T-helper 17 cell (primary cell): ENCODE measurements at regions not wholly inside any gene's neighbourhood (a gene's known extent, or its start where the extent isn't known, plus 50 kb on each side); places are given as distances from the start of the nearest gene placed in this dataset.

Source experiments
- ATAC-seq: fragments of 150-1000 bp; cut with Tn5 transposase; 2 replicates; pipeline ENCODE4 v1.10.0; 2021; ENCODE audit warnings: mild to moderate bottlenecking, moderate library complexity
- DNase-seq, 3 donors: peaks; one replicate each; pipeline versions ENCODE4 v3.0.0 to v3.0.0-alpha.2; 2020 to 2021
- H3K9me3 ChIP-seq: one replicate; pipeline ENCODE4 v1.7.0; 2013; ENCODE audit warnings: low read length, mild to moderate bottlenecking; ENCODE audit not compliant: control insufficient read depth, poor library complexity, severe bottlenecking
- H3K27ac Mint-ChIP-seq: one replicate; pipeline ENCODE4 v1.8.0; 2022; ENCODE audit warnings: mild to moderate bottlenecking, moderate library complexity, mixed read lengths
- H3K27me3 Mint-ChIP-seq: one replicate; pipeline ENCODE4 v1.8.0; 2022; ENCODE audit warnings: mixed read lengths
- H3K36me3 Mint-ChIP-seq: one replicate; pipeline ENCODE4 v1.8.0; 2022; ENCODE audit warnings: low read depth, mixed read lengths
- H3K4me1 Mint-ChIP-seq: one replicate; pipeline ENCODE4 v1.8.0; 2022; ENCODE audit warnings: mild to moderate bottlenecking, mixed read lengths
- H3K4me3 Mint-ChIP-seq: one replicate; pipeline ENCODE4 v1.8.0; 2022; ENCODE audit warnings: mild to moderate bottlenecking, moderate library complexity, mixed read lengths

DNA sequence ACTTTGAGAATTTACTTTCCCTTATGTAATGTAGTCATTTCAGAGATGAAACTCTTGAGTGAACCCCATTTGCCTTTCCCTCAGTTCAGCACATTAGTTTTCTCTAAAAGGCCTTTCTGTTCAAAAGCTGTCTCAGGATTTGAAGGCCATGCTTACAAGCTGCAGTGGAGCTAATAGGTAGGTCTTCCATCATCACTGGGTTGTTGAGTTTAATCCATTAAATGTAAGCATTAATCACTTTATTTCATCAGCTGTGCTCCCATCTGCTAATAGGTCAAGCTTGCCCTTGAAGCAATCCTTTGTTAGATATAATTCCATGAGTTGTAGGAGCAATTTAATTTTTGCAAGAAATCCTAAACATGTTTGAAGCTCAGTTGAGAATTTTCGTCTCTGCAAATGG lies 422.2 kb upstream of the ZP4 start:
- Mint-ChIP-seq H3K27me3 (no peaks in the 10 kb centered on the region), H3K27ac (no peak overlapping the region), H3K4me1 (no peaks in the 10 kb centered on the region), H3K36me3 (no peaks in the 10 kb centered on the region), H3K4me3 (no peak overlapping the region)
- ATAC-seq (no peak), DNase-seq (no peak)
- no peaks in the 10 kb centered on the region for H3K9me3 ChIP-seq

DNA sequence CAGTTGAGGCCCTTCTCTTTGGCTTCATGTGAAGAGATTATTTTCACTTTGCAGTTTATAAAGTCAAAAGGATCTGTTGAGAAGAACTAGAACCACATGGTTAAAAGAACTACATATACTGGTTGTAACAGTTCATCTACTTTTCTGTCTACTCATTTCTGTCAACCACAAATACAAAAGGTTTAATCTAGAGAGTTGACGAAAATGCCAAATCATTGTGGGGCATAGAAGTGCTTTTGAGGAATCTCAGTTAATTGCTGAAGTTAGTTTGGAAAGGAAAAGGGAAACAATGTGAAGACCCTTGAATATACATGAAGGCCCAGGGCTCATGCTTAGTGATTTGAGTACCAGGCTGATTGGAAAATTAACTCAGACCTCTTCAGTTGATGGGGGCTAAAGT lies 415.7 kb upstream of the ZP4 start:
- H3K9me3 ChIP-seq = no peaks in the 10 kb centered on the region
- ATAC-seq (no peak), DNase-seq (no peak)
- no peak overlapping the region for H3K27ac Mint-ChIP-seq
- no peaks in the 10 kb centered on the region for H3K4me1 Mint-ChIP-seq
- H3K4me3 Mint-ChIP-seq = no peak overlapping the region
- no peaks in the 10 kb centered on the region for H3K36me3 Mint-ChIP-seq
- H3K27me3 Mint-ChIP-seq = no peaks in the 10 kb centered on the region

DNA sequence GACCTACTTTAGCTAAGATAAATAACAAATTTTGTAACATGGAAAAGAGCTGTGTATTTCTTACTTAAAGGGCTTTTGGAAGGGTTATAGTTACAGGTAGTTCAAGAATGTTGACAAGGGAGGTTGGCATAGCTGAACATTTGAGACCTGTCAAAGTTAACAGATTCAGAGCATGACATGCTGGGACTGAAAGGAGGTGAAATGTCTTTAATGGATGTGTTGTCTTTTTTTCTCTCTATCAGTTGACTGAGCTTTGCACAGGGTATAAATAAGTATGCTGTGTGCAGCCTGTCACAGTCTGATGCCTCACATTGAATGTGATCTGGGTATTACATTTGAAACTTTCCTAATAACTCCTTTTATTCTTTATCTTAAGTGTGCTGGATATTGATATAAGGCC lies 411.9 kb upstream of the ZP4 start:
- no peak for DNase-seq
- H3K9me3 ChIP-seq = no peaks in the 10 kb centered on the region
- Mint-ChIP-seq H3K27ac (no peak overlapping the region), H3K27me3 (no peaks in the 10 kb centered on the region), H3K36me3 (no peaks in the 10 kb centered on the region), H3K4me1 (no peaks in the 10 kb centered on the region), H3K4me3 (no peak overlapping the region)
- ATAC-seq = no peak

DNA sequence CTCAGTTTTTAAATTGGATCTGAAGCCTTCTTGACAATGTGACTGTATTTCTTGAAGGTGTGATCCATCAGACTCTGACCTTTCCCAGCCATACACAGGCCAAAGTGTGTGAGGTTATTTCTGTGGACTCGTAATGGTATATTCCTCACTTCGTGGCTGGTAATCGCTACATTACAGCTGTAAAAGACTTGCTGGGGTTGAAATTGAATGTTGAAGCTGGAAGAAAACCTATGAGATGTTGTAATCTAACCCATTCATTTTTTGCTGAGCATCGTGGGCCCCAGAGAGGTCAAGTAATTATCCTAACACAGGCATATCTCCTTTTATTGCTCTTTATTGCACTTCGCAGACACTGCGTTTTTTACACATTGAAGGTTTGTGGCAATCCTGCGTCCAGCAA lies 405.6 kb upstream of the ZP4 start:
- H3K4me3 Mint-ChIP-seq = no peak overlapping the region

DNA sequence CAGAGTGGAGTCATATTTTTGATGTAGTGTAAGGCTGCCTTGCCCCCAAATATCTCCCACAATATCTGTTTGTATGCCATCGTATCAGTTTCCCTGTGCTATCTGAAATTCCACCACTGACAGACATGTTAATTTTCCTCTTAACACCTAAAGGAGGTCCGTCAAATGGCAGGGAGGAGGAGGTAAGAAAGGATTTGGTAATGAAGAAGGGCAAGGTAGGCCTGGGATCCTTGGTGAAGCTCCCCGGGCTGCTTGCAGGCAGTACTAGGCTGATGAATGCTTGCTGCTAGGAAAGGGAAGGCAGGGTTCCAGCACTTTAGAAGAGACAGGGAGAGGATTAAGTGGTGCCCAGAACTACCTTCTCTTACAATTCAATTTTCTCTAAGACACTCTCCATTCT lies 402.4 kb upstream of the ZP4 start:
- Mint-ChIP-seq H3K27ac (no peak overlapping the region), H3K4me1 (no peaks in the 10 kb centered on the region), H3K27me3 (no peaks in the 10 kb centered on the region), H3K36me3 (no peaks in the 10 kb centered on the region), H3K4me3 (no peak overlapping the region)
- no peaks in the 10 kb centered on the region for H3K9me3 ChIP-seq
- no peak for ATAC-seq
- DNase-seq = no peak

More for the DNA sequence above, 405.6 kb upstream of the ZP4 start:
- H3K4me1 Mint-ChIP-seq = no peaks in the 10 kb centered on the region
- ATAC-seq (no peak), DNase-seq (no peak)
- H3K27me3 Mint-ChIP-seq = no peaks in the 10 kb centered on the region
- H3K27ac Mint-ChIP-seq = no peak overlapping the region
- H3K9me3 ChIP-seq = no peaks in the 10 kb centered on the region
- H3K36me3 Mint-ChIP-seq = no peaks in the 10 kb centered on the region

DNA sequence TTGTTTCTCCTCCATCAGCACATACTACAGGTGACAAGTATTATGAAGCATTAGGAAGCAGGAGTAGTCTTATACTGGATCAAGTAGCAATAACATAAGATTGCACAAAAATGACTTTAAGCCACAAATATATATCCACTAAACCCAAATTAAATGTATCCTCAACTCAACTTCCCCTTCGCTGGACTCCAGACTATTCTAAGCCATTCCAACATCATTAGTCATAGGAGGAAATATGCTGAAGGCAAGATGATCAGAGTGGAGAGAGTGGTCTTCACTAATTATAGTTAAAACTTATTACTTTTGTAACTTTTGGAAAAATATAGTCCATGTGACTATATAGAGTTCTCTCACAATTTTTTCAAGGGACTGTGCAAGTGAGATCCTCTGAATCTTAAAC lies 390.7 kb upstream of the ZP4 start:
- H3K27me3 Mint-ChIP-seq = no peaks in the 10 kb centered on the region

DNA sequence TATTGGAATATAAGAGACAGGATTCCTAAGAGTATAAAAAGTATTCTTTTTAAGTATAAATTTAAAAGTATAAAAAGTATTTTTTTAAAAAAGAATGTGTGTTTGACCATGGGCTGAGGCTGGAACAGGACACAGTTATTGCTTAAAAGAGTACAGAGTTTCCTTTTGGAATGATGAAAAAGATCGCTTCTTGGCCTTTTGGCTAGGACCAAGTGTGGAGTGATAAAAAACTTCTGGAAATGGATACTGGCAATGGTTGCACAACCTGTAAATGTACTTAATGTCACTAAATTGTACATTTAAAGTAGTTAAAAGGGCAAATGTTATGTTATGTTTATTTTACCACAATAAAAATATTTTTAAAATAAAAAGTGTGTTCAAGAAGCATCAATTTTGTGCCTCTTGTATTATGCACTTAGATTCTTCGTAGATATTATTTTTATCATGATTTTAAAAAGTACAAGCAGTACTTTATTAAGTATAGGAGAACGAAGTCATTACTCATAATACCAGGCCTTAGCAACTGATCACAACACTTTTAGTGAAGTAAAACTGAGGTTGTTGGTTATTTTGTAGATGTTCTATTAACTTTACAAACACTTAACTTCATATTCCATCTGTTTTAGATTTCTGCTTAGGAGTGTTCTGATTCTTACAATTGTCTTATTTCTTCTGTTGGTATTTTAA lies 389.1 kb upstream of the ZP4 start:
- ATAC-seq (no peak), DNase-seq (no peak)
- Mint-ChIP-seq H3K36me3 (no peaks in the 10 kb centered on the region), H3K4me1 (no peaks in the 10 kb centered on the region), H3K27me3 (no peaks in the 10 kb centered on the region), H3K27ac (no peak overlapping the region), H3K4me3 (no peak overlapping the region)
- peaks cover 2% of the 10 kb centered on the region for H3K9me3 ChIP-seq

More for the DNA sequence above, 390.7 kb upstream of the ZP4 start:
- ATAC-seq = no peak
- Mint-ChIP-seq H3K4me1 (no peaks in the 10 kb centered on the region), H3K27ac (no peak overlapping the region), H3K4me3 (no peak overlapping the region), H3K36me3 (no peaks in the 10 kb centered on the region)
- peaks cover 2% of the 10 kb centered on the region for H3K9me3 ChIP-seq
- no peak for DNase-seq

DNA sequence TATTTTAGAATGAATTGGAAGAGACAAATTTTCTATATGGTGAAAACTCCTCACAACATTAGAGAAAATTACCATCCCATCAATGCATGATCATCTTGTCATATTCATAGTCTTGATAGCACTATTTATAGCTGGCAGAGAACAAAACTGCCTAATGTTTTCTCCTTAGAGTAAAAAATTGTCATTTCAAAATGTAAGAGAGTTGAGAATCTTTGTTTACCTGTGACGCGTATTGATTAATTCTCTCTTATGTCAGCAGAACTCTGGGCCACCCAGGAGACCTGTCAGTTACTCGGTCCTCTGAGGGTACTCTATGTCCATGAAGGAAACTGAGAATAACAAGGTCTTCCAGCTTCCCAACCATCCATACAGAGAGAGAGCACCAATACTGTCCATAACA lies 381.4 kb upstream of the ZP4 start:
- Mint-ChIP-seq H3K27me3 (no peaks in the 10 kb centered on the region), H3K36me3 (no peaks in the 10 kb centered on the region), H3K27ac (no peak overlapping the region), H3K4me3 (no peak overlapping the region), H3K4me1 (no peaks in the 10 kb centered on the region)
- no peaks in the 10 kb centered on the region for H3K9me3 ChIP-seq
- DNase-seq = no peak
- no peak for ATAC-seq

DNA sequence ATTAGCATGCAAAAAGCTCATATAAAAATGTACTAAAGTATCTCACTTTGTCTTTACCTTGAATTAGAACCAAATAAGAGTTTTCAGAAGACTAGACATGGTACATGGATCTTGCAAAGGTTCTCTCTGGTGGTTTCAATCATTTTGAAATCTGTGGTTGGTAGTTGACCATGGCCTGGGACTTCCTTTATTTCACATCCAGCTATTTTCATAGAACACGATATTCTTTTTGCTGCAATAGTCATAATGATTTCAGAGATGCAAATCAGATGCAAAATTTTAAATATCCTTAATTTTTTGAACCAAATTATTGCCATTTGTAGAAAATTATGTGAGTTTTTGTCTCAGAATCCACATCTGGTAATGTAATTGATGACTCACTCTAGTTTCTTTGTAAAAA lies 375.1 kb upstream of the ZP4 start:
- ATAC-seq (no peak), DNase-seq (no peak)
- Mint-ChIP-seq H3K4me1 (no peaks in the 10 kb centered on the region), H3K36me3 (no peaks in the 10 kb centered on the region), H3K27ac (no peak overlapping the region), H3K27me3 (no peaks in the 10 kb centered on the region), H3K4me3 (no peak overlapping the region)
- H3K9me3 ChIP-seq = no peaks in the 10 kb centered on the region

DNA sequence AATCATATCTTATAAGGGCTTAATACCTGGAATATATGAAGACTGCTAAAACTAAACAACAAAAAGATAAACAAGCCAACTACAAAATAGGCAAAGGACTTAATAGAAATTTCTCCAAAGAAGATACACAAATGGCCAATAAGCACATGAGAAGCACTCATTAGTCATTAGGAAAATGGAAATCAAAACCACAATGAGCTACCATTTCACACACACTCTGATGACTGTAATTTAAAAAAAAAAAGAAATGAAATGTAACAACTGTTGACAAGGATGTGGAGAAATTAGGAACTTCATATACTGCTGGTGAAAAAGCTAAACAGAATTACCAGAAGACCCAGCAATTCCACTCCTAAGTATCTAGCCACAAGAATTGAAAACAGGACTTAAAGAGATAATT lies 374.2 kb upstream of the ZP4 start:
- no peak for ATAC-seq
- no peaks in the 10 kb centered on the region for H3K9me3 ChIP-seq
- no peaks in the 10 kb centered on the region for H3K4me1 Mint-ChIP-seq
- no peaks in the 10 kb centered on the region for H3K27me3 Mint-ChIP-seq
- no peak for DNase-seq
- no peaks in the 10 kb centered on the region for H3K36me3 Mint-ChIP-seq
- H3K4me3 Mint-ChIP-seq = no peak overlapping the region
- no peak overlapping the region for H3K27ac Mint-ChIP-seq

DNA sequence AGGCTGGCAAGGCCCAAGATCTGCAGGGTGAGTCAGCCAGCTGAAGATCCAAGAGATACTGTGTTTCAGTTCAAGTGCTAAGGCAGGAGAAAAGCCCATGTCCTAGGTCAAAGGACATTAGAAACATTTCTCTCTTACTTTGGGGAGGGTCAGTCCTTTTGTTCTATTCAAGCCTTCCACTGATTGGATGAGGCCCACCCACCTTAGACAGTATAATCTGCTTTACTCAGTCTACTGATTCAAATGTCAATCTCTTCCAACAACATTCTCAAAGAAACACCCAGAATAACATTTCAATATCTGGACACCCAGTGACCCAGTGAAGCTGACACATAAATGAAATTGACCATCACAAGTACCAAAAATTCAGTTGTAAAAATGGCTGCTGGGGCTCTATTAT lies 367.8 kb upstream of the ZP4 start:
- no peaks in the 10 kb centered on the region for H3K27me3 Mint-ChIP-seq
- H3K4me3 Mint-ChIP-seq = no peak overlapping the region
- H3K27ac Mint-ChIP-seq = no peak overlapping the region
- H3K36me3 Mint-ChIP-seq = no peaks in the 10 kb centered on the region
- H3K9me3 ChIP-seq = no peaks in the 10 kb centered on the region
- DNase-seq (no peak), ATAC-seq (no peak)
- no peaks in the 10 kb centered on the region for H3K4me1 Mint-ChIP-seq

DNA sequence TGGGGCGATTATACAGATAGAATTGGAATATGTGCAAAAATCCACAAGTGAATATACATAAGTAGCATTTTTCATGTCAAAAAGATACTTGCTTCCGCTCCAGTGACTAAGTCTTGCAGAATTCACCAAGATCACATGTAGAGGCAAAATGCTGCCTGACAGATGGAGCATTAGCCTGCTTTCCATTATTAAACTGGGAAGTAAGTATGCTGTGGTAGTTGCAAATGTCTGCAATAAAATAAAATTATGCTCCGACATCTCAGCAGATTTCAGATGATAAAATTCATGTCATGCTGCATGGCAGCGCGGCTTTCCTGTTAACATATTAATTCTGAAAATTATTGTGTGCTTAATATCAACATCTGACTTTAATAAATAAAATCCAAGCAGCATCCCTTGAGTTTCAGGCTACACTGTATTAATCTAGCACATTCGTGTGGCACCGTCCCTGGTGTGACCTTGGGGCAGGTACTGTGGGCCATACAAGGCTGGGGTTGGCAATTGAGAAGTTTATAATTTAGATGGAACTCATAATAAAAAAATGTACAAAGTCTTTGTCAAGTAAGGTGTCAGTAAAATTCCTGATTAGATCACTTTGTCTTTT lies 366.4 kb upstream of the ZP4 start:
- no peak overlapping the region for H3K4me3 Mint-ChIP-seq
- H3K9me3 ChIP-seq = no peaks in the 10 kb centered on the region
- H3K4me1 Mint-ChIP-seq = no peaks in the 10 kb centered on the region
- ATAC-seq = no peak
- no peak overlapping the region for H3K27ac Mint-ChIP-seq
- no peak for DNase-seq
- no peaks in the 10 kb centered on the region for H3K27me3 Mint-ChIP-seq
- no peaks in the 10 kb centered on the region for H3K36me3 Mint-ChIP-seq

DNA sequence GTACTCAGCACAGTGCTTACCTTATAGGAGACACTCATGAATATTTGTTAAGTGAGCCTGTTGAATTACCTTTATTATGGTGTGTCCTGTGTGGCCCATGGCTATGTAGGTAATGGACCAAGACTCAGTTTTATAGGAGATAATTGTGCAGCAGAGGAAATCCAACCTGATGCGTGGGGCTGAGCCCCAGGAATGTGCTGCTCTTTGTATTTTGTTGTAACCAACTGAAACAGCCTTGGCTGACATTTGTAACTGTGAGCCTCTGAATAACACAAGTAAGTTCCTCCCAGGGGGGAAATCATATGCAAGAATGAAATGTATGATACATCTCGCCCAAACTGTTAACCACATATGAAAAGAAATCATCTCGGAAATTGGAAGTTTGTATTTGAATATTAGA lies 364.2 kb upstream of the ZP4 start:
- no peaks in the 10 kb centered on the region for H3K9me3 ChIP-seq
- Mint-ChIP-seq H3K4me3 (no peak overlapping the region), H3K27me3 (no peaks in the 10 kb centered on the region), H3K4me1 (no peaks in the 10 kb centered on the region), H3K27ac (no peak overlapping the region), H3K36me3 (no peaks in the 10 kb centered on the region)
- ATAC-seq (no peak), DNase-seq (no peak)

DNA sequence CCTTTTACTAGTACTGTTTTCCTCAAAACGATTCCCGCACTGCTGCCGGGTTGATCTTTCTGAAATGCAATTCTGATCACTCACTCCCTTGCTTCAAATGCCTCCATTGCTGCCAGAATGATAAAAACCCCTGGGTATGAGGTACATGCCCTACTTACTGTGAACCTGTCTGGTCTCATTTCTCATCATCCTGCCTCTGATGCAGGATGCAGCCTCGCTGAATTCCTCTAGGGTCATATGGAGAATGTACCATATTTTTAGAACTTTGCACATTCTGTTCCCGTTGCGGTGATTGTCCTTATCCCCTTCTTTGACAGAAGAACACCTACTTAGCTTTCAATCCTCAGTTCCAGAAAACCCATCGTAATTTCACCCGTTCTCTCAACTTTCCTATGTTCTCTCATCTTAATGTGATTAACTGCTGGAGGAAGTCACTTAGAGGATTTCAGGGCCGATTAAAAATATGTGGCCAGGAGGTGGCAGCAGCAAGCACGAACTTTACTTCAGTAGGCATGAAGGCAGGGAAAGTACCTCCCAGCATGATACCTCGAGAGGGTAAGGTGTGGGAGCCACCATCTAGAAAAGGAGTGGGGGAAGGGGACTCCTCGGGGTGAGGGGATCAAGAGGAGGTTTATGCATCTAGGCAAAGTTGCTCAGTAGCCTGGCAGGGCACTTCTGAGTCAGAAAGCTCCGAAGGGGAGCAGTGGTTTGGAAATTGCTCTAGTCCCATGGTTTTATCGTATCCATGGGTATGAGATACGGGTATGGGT lies 361.5 kb upstream of the ZP4 start:
- DNase-seq (no peak), ATAC-seq (no peak)
- Mint-ChIP-seq H3K27me3 (no peaks in the 10 kb centered on the region), H3K36me3 (no peaks in the 10 kb centered on the region), H3K4me3 (no peak overlapping the region), H3K27ac (no peak overlapping the region), H3K4me1 (no peaks in the 10 kb centered on the region)
- H3K9me3 ChIP-seq = no peaks in the 10 kb centered on the region
